Cardiac fibroblast (primary cell): ENCODE measurements at regions not wholly inside any gene's neighbourhood (a gene's known extent, or its start where the extent isn't known, plus 50 kb on each side); places are given as distances from the start of the nearest gene placed in this dataset.
"Not testable (repeated sequence)": the region's sequence is repeated elsewhere in the genome, so short reads cannot be mapped to it uniquely, and the experiment has no call there.

Source experiments
- DNase-seq, 2 donors: peaks; one replicate each; pipeline versions ENCODE4 v3.0.0 to v3.0.0-alpha.2; 2010; ENCODE audit warnings: low read depth in 2 of 2
- H3K4me3 ChIP-seq, 2 donors: replicated peaks in 1 of 2; 1 replicate in 1 of 2; 2 replicates in 1 of 2; pipeline ENCODE4 v1.5.1; 2011; ENCODE audit warnings: low read depth in 2 of 2, low read length in 2 of 2, mild to moderate bottlenecking in 2 of 2, moderate library complexity in 1 of 2
- CTCF ChIP-seq: IDR thresholded peaks from one replicate; pipeline ENCODE4 v1.5.1; 2011; ENCODE audit warnings: low read depth, mild to moderate bottlenecking, low read length, inconsistent platforms

GRCh38 chr1:143611159-143611558 is 360.6 kb downstream of the FAM72C start:
- no peak for TF ChIP-seq CTCF
- no peak overlapping the region for H3K4me3 ChIP-seq
- DNase-seq, result peak in 1 of 2 donors; percentile 1

- no peak overlapping the region for H3K4me3 ChIP-seq
- TF ChIP-seq CTCF, result no peak
- no peak for DNase-seq
Observed at GRCh38 chr1:143610196-143610595, 361.6 kb downstream of the FAM72C start.

- no peak for DNase-seq
- no peak for TF ChIP-seq CTCF
- H3K4me3 ChIP-seq, result no peak overlapping the region
Observed at GRCh38 chr1:143604887-143605286, 366.9 kb downstream of the FAM72C start.

GRCh38 chr1:143584508-143584907 is 387.3 kb downstream of the FAM72C start:
- H3K4me3 ChIP-seq, result no peak overlapping the region
- no peak for TF ChIP-seq CTCF
- DNase-seq, result no peak

GRCh38 chr1:143574891-143575520 is 396.8 kb downstream of the FAM72C start:
- TF ChIP-seq CTCF, result no peak
- DNase-seq, result no peak
- no peak overlapping the region for H3K4me3 ChIP-seq

GRCh38 chr1:143572661-143573060 is 399.1 kb downstream of the FAM72C start:
- H3K4me3 ChIP-seq, result not testable (repeated sequence)

GRCh38 chr1:143563761-143564160 is 408.0 kb downstream of the FAM72C start:
- not testable (repeated sequence) for DNase-seq, H3K4me3 ChIP-seq

More at GRCh38 chr1:143572661-143573060, 399.1 kb downstream of the FAM72C start:
- DNase-seq, result not testable (repeated sequence)

- DNase-seq, result no peak
- no peak overlapping the region for H3K4me3 ChIP-seq
- TF ChIP-seq CTCF, result no peak
Observed at GRCh38 chr1:143553627-143554026, 418.2 kb downstream of the FAM72C start.

- not testable (repeated sequence) for H3K4me3 ChIP-seq, DNase-seq
Observed at GRCh38 chr1:143504703-143505102, 467.1 kb downstream of the FAM72C start.

- DNase-seq, result not testable (repeated sequence)
Observed at GRCh38 chr1:143504080-143504479, 467.7 kb downstream of the FAM72C start.

GRCh38 chr1:143503048-143503447 is 468.7 kb downstream of the FAM72C start:
- not testable (repeated sequence) for DNase-seq, H3K4me3 ChIP-seq

More at GRCh38 chr1:143504080-143504479, 467.7 kb downstream of the FAM72C start:
- not testable (repeated sequence) for H3K4me3 ChIP-seq
